ENCODE measurements at regions not wholly inside any gene's neighbourhood (a gene's known extent, or its start where the extent isn't known, plus 50 kb on each side); places are given as distances from the start of the nearest gene placed in this dataset.
"Not testable (repeated sequence)": the region's sequence is repeated elsewhere in the genome, so short reads cannot be mapped to it uniquely, and the experiment has no call there.

DNA sequence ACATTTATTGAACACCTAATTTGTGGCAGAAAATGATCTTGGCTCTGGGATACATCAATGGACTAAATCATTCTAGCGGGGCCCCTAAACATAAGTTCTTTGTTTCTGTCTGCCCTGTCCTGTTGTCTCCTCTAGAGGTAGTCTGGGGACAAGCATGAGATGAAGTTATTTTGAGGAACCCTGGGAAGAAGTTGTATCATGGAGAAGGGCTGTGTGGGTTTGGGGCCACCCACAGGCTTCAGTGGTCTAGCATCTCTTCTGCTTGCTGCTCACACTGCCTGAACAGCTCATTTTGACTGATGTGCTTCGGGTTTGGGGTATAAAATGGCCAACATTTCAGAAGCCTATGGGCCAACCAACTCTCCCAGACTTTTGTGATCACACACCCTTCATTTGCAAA, 50.3 kb upstream of the OSBPL11 start:
- no peak for DNase-seq (ENCODE audit: low spot score)

- no peak for DNase-seq (ENCODE audit: low spot score)
Observed at GRCh38 chr3:125646581-125646980, 51.3 kb upstream of the OSBPL11 start.

GRCh38 chr3:125647318-125648014, 52.2 kb upstream of the OSBPL11 start:
- no peak for DNase-seq (ENCODE audit: low spot score)

GRCh38 chr3:125651244-125651643, 55.9 kb upstream of the OSBPL11 start:
- no peak for DNase-seq (ENCODE audit: low spot score)

DNA sequence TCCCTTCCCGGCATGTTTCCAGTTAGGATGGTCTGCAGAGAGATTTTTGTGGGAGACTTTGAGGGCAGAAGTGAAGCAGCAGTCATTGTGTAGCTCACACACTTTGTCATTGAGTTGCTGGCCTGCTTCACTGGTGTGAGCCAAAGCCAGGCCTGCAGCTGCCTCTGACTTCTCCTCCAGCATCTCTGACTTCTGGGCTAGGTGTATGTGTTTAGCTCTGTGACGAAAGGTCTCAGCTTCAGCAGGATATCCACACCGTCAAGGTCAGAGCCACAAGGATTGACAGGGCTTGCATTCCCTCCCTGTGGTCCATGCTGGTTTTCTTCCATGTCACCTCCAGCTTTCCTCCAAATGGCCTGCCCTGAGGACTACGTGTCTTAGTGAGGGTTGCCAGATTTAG, 57.1 kb upstream of the OSBPL11 start:
- DNase-seq (ENCODE audit: low spot score), result no peak

- no peak for DNase-seq (ENCODE audit: low spot score)
Observed at GRCh38 chr3:125654526-125654925, 59.2 kb upstream of the OSBPL11 start.

DNA sequence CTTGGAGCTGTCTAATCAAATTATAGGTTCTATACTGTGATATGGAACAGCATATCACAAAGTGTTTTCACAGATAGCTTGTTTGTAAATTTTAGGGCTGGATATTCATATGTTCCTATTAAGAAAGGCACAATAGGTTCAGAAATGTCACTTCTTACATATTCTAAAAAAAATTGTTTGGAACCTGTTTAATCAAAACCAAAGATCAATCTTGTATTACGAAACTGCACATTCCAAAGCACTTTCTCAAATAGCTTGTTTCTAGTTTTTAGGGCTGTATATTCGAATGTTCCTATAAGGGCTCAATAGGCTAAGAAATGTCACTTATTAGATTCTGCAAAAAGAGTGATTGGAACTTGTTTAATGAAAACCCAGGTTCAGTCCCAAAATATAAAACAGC, 67.4 kb upstream of the OSBPL11 start:
- DNase-seq (ENCODE audit: low spot score), result no peak

DNA sequence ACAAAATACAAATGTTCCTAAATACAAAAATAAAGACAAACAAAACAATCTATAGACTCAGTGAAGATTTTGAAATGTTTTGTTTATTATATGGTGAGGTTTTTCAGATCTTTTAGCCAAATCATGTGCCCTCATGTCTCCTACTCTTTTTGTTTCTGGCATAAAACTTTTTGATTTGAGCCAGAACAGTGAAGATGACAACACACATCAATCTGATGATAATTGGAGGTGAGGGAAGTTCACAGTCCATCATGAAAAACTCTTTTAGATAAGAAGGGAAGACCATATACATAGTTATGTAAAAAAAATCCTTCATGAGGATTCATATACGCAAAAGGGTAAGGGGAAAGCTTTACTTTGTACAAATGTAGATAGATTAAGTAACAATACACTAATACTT, 75.1 kb upstream of the OSBPL11 start:
- DNase-seq (ENCODE audit: low spot score), result no peak

DNA sequence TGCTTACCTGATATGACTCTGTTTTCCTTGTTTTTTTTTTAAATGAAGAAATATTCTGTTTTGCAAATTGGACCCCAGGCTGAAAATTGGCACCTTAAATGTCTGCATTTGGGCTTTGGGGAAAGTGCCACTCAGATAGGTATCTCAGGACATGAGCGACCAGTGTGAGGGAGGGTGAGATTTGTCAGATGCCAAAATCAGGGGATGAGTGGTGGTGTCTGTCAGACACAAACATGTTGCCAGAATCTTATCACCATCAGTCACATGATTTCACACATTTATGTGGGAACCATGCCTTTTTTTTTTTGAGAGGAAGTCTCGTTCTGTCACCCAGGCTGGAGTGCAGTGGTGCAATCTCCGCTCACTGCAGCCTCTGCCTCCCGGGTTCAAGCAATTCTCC, 75.6 kb upstream of the OSBPL11 start:
- DNase-seq (ENCODE audit: low spot score), result no peak

GRCh38 chr3:125671461-125672243, 76.4 kb upstream of the OSBPL11 start:
- no peak for DNase-seq (ENCODE audit: low spot score)

- DNase-seq (ENCODE audit: low spot score), result no peak
Observed at GRCh38 chr3:125675791-125676190, 80.5 kb upstream of the OSBPL11 start.

DNA sequence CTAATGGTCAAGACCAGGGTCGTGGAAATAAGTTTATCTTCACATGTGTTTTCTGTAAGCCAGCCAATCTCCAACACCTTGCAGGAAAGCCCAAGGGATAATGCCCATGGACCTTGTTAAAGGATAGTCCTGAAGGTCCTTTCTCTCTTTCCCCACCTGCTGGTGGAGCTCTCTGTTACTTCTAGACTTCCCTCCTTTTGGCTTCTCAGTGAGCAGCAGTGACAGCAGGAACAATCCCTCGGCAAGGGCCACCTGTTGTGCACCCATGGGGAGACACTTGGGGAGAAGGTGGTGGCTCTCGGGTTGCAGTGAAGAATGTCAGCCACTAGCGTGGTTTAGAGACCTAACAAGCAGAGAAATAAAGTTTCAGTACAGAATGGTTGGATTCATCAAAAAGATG, 84.0 kb upstream of the OSBPL11 start:
- no peak for DNase-seq (ENCODE audit: low spot score)

DNA sequence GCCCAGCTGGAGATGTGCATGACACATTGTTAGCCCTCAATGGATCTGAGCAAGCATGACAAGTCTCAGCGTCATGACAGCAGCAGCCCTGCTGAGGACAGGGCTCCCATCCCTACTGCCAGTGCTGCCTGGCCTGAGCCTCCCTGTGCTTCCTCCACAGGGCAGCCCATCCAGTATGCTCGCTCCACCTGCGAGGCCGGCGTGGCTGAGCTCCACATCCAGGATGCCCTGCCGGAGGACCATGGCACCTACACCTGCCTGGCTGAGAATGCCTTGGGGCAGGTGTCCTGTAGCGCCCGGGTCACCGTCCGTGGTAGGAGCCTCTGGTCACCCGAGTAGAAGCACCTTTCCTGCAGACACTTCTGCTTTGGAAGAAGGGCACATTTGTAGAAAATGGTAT, 85.8 kb upstream of the OSBPL11 start:
- DNase-seq (ENCODE audit: low spot score), result no peak

- DNase-seq (ENCODE audit: low spot score), result not testable (repeated sequence)
Observed at GRCh38 chr3:125681906-125682305, 86.6 kb upstream of the OSBPL11 start.

DNA sequence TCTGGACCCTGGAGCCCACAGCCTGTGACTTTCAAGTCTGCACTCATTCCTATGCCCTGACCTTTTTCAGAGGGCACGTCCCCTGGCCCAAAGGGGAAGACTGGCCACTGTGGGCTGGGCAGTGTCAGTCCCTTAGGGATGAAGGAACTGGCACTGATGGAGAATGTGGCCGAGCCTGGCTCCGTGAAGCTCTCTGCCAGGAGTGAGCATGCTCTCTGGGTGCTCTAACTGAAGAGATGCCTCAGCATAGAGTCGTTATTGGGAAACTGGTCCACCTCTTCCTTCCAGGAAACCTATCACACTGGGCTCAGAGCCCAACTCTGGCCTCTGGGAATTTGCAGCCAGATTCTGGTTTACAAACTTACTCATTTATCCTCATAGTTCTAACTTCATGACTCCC, 87.3 kb upstream of the OSBPL11 start:
- not testable (repeated sequence) for DNase-seq (ENCODE audit: low spot score)

DNA sequence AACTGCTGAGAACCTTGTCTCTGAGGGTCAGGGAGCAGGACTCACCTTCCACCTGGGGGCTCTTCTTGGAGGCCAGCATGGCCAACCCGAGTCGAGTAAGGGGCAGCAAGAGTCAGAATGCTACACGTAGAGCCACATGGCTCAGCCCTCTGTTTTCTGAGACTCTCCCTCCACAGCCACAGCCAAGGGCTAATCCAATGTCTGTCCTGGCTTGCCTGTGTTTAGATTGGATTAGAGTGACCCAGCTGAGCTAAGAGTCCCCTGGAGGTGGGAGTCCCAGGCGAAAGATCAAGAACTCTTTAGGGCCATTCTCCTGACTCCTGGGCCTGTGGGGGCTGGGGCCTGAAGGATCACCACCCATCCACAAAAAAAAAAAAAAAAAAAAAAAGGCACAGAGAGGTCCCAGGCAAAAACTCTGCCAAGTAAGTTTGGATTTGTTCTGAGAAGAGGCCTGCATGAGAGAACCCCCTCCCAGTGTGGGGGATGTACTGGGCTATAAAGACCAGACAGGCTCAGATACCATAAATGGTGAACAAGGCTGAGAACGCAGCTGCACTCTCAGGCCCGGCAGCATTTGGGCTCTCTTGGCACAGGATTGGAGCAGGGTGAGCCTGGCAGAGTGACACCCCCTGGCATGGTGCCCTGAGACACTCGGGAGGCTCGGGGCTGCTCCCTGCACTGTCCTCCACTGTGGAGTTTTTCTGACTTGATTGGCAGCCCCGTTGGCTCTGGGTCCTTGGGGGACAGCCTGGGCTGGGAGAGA, 88.0 kb upstream of the OSBPL11 start:
- DNase-seq (ENCODE audit: low spot score), result no peak

- DNase-seq (ENCODE audit: low spot score), result no peak
Observed at GRCh38 chr3:125684199-125684598, 88.9 kb upstream of the OSBPL11 start.

DNA sequence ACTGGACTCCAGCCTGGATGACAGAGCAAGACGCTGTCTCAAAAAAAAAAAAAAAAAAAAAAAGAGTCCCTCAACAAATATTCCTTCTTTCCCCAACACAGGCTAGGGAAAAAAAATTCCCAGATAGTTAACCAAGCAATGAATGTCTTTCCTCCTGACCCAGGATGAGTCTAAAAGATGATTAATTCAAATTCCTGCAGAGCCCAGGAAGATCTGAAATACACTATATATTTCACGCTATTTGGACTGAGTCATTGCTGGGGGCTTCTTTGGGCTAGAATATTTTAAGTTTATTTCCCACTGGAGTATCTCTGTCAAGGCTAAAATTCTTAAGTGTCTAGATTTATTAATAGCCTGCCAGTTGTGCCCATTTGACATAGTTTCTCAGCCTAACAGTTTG, 90.4 kb upstream of the OSBPL11 start:
- DNase-seq (ENCODE audit: low spot score), result not testable (repeated sequence)

GRCh38 chr3:125692361-125692760, 97.1 kb upstream of the OSBPL11 start:
- DNase-seq (ENCODE audit: low spot score), result no peak

- no peak for DNase-seq (ENCODE audit: low spot score)
Observed at GRCh38 chr3:125693887-125694286, 98.6 kb upstream of the OSBPL11 start.

DNA sequence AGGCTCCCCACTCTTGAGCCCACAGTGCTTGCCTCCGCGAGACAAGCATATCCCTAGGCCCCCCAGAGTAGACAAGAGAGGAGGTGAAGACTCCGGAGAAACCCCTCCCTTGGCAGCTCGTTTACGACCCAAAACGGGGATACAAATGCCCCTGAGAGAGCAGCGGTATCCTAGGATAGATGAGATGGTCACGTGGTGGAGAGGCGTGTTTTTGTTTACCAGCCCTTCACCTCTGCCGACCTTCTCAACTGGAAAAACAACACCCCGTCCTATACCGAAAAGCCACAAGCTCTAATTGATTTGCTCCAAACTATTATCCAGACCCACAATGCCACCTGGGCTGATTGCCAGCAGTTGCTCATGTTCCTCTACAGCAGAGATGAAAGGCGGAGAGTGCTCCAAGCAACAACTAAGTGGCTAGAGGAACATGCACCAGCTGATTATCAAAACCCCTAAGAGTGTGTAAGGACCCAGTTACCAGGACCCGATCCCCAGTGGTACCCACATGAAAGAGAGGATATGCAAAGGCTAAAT, 99.5 kb upstream of the OSBPL11 start:
- DNase-seq (ENCODE audit: low spot score), result no peak

- no peak for DNase-seq (ENCODE audit: low spot score)
Observed at GRCh38 chr3:125695688-125696087, 100.4 kb upstream of the OSBPL11 start.

GRCh38 chr3:125697126-125697525, 101.8 kb upstream of the OSBPL11 start:
- DNase-seq (ENCODE audit: low spot score), result not testable (repeated sequence)
